ENCODE measurements at regions not wholly inside any gene's neighbourhood (a gene's known extent, or its start where the extent isn't known, plus 50 kb on each side); places are given as distances from the start of the nearest gene placed in this dataset.
A peak's percentile ranks its signal among the peaks of the same experiment; 100 is the strongest.

- Histone ChIP-seq H3K9me3 (replicated peaks; ENCODE audit: low read length) (no peaks in the 10 kb centered on the region), H3K4me3 (ENCODE audit: low read length) (no peak overlapping the region), H3K4me2 (ENCODE audit: low read length) (peak overlapping the region; percentile 16), H3K27me3 (ENCODE audit: control insufficient read depth, insufficient read depth, low read length) (no peaks in the 10 kb centered on the region), H3K4me1 (ENCODE audit: control insufficient read depth, insufficient read depth, low read length) (peaks cover 5% of the 10 kb centered on the region), H3K9ac (ENCODE audit: low read depth, low read length) (no peak overlapping the region), H3K36me3 (ENCODE audit: insufficient read depth, low read length) (no peaks in the 10 kb centered on the region)
Observed at GRCh38 chr5:117463881-117464570, 889.4 kb upstream of the SEMA6A start.

- Histone ChIP-seq H3K4me1 (ENCODE audit: control insufficient read depth, insufficient read depth, low read length) (peaks cover 5% of the 10 kb centered on the region), H3K4me2 (ENCODE audit: low read length) (no peak overlapping the region), H3K9me3 (replicated peaks; ENCODE audit: low read length) (no peaks in the 10 kb centered on the region), H3K36me3 (ENCODE audit: insufficient read depth, low read length) (no peaks in the 10 kb centered on the region), H3K4me3 (ENCODE audit: low read length) (no peak overlapping the region), H3K27me3 (ENCODE audit: control insufficient read depth, insufficient read depth, low read length) (no peaks in the 10 kb centered on the region), H3K9ac (ENCODE audit: low read depth, low read length) (no peak overlapping the region)
Observed at GRCh38 chr5:117461966-117462365, 887.3 kb upstream of the SEMA6A start.

DNA sequence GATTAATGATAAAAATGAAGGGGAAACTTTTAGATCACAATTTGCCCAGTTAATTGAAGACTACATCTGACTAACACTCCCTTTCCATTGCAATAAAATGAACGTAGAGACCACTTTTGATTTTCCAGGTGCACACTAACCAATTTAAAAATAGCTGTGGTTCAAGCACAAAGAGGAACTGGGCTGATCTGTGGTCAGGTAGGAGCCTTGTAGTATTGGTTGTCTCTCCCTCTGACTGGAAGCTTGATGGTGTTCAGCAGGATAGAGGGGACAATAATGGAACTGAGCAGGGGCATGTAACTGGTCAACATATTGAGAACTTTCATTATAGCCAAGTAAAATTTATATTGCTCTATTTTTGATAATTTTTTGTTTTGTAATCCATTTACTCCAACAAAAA is 886.8 kb upstream of the SEMA6A start:
- Histone ChIP-seq H3K9me3 (replicated peaks; ENCODE audit: low read length) (no peaks in the 10 kb centered on the region), H3K4me1 (ENCODE audit: control insufficient read depth, insufficient read depth, low read length) (peaks cover 5% of the 10 kb centered on the region), H3K27me3 (ENCODE audit: control insufficient read depth, insufficient read depth, low read length) (no peaks in the 10 kb centered on the region), H3K9ac (ENCODE audit: low read depth, low read length) (no peak overlapping the region), H3K36me3 (ENCODE audit: insufficient read depth, low read length) (no peaks in the 10 kb centered on the region), H3K4me2 (ENCODE audit: low read length) (no peak overlapping the region), H3K4me3 (ENCODE audit: low read length) (no peak overlapping the region)

DNA sequence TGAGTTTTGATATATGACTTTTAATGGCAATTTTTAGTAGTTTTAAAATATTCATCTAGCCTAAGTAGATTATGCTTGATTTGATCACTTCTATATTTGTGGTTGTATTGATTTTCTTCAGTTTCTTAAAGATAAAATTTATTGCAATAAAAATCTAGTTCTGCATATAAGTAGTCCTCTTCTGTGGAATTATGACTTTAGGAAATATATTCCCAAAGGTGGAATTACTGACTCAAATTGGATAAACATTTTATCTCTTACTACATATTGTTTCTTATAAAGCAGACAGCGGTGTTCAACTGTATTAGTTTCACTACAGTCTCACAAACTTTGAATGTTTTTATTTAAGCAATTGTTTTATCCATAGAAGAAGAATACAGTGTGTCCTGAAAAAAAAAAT is 883.0 kb upstream of the SEMA6A start:
- no peaks in the 10 kb centered on the region for H3K9me3 ChIP-seq (replicated peaks; ENCODE audit: low read length)
- no peak overlapping the region for H3K9ac ChIP-seq (ENCODE audit: low read depth, low read length)
- H3K4me2 ChIP-seq (ENCODE audit: low read length): no peak overlapping the region
- H3K36me3 ChIP-seq (ENCODE audit: insufficient read depth, low read length): no peaks in the 10 kb centered on the region
- no peaks in the 10 kb centered on the region for H3K27me3 ChIP-seq (ENCODE audit: control insufficient read depth, insufficient read depth, low read length)
- no peaks in the 10 kb centered on the region for H3K4me1 ChIP-seq (ENCODE audit: control insufficient read depth, insufficient read depth, low read length)
- no peak overlapping the region for H3K4me3 ChIP-seq (ENCODE audit: low read length)

DNA sequence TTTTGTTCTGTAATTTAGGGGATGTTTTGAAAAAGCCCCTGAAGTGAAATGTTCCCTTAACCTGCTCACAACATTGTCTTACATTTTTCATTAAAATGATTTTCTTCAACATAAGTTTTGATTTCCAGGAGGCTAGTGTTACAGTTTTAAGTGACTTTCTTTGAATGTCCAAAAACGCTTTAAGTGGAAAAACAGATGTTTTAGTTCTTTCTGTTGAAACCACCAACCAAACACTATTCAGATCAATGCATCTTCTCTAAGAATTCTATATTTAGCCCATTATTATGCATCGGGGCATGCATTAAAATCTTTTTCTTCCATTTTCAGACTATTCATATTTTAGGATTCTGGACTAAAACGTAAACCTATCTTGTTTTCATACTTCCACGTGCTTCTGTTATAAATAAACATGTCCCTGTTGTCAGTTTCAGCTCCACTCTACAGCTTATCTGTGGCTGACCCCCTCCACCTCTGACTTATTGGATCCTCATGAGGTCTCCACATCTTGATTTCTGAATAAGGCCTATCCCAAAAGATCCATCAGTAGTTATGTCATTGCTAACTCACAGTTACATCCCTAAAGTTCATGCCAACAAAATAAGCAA is 882.3 kb upstream of the SEMA6A start:
- Histone ChIP-seq H3K4me1 (ENCODE audit: control insufficient read depth, insufficient read depth, low read length) (no peaks in the 10 kb centered on the region), H3K27me3 (ENCODE audit: control insufficient read depth, insufficient read depth, low read length) (no peaks in the 10 kb centered on the region), H3K4me3 (ENCODE audit: low read length) (no peak overlapping the region), H3K9me3 (replicated peaks; ENCODE audit: low read length) (no peaks in the 10 kb centered on the region), H3K9ac (ENCODE audit: low read depth, low read length) (no peak overlapping the region), H3K4me2 (ENCODE audit: low read length) (no peak overlapping the region), H3K36me3 (ENCODE audit: insufficient read depth, low read length) (no peaks in the 10 kb centered on the region)

DNA sequence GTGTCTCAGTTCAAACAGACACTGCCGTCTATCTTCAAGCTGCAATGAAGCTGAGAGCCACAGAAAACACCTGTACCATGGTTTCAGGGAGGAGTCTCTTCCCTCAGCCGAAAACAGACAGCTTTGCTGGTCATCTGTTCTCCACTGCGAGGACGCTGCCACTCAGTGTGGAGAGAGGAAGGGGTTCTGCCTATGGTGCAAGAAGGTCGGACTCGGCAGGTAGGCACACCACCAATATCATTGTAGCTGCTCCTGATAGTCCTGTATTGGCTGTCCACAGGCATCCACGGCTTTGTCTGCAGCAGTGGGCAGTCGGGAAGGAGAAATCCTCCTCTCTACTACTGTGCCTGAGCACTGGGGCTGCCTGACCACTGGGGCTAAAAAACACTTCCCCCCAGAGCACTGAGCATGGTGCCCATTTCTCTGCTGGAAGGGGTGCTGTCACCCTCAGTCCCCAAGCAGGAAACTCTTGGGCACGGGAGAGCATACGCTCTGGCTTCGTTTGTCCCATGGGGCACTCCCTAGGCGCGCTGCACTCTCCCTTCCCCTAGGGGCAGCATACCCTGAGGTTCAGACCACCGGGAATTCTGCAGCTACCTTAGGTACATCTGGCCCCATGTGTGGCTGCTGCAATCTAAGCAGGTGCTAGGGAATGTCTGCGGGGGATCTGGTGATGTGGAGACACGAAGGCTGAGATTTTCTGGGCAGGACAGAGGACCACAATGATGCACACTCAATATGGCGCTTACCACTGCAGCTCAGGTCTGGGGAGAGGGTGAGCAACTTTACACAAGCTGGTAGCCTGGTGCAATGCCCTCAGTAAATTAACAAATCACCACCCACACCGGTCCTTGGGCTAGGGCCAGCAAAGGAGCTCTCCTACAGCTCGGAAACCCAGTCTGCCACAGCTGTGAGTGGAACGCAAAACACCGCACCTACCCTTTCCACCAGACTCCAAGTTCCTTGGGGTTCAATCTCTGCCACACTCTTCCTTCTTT is 880.9 kb upstream of the SEMA6A start:
- Histone ChIP-seq H3K36me3 (ENCODE audit: insufficient read depth, low read length) (no peaks in the 10 kb centered on the region), H3K4me2 (ENCODE audit: low read length) (no peak overlapping the region), H3K27me3 (ENCODE audit: control insufficient read depth, insufficient read depth, low read length) (no peaks in the 10 kb centered on the region), H3K4me1 (ENCODE audit: control insufficient read depth, insufficient read depth, low read length) (no peaks in the 10 kb centered on the region), H3K9me3 (replicated peaks; ENCODE audit: low read length) (no peaks in the 10 kb centered on the region), H3K9ac (ENCODE audit: low read depth, low read length) (no peak overlapping the region), H3K4me3 (ENCODE audit: low read length) (no peak overlapping the region)

- no peaks in the 10 kb centered on the region for H3K27me3 ChIP-seq (ENCODE audit: control insufficient read depth, insufficient read depth, low read length)
- no peak overlapping the region for H3K9ac ChIP-seq (ENCODE audit: low read depth, low read length)
- H3K36me3 ChIP-seq (ENCODE audit: insufficient read depth, low read length): no peaks in the 10 kb centered on the region
- no peaks in the 10 kb centered on the region for H3K9me3 ChIP-seq (replicated peaks; ENCODE audit: low read length)
- no peak overlapping the region for H3K4me2 ChIP-seq (ENCODE audit: low read length)
- no peaks in the 10 kb centered on the region for H3K4me1 ChIP-seq (ENCODE audit: control insufficient read depth, insufficient read depth, low read length)
- H3K4me3 ChIP-seq (ENCODE audit: low read length): no peak overlapping the region
Observed at GRCh38 chr5:117454716-117455212, 880.1 kb upstream of the SEMA6A start.

DNA sequence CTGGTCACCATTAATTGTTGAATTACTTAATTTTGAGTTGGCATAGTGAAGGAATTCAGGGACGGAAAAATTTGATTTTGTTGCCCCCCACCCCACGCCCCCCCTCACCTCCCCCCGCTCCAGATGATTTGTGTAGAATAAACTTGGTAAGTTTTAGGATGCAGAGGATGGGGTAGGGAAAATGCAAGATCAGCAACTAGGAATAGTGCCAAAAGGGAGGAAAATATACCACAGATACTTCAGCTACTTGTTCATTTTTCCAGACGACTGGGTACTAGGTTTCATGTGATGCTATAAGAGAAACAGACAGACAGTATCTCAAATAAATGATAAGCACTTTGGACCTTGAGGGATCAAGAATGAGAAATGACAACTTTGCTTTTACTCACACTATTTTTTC is 862.2 kb upstream of the SEMA6A start:
- no peak overlapping the region for H3K4me2 ChIP-seq (ENCODE audit: low read length)
- H3K9ac ChIP-seq (ENCODE audit: low read depth, low read length): no peak overlapping the region
- H3K27me3 ChIP-seq (ENCODE audit: control insufficient read depth, insufficient read depth, low read length): no peaks in the 10 kb centered on the region
- H3K4me3 ChIP-seq (ENCODE audit: low read length): no peak overlapping the region
- no peaks in the 10 kb centered on the region for H3K36me3 ChIP-seq (ENCODE audit: insufficient read depth, low read length)
- no peaks in the 10 kb centered on the region for H3K9me3 ChIP-seq (replicated peaks; ENCODE audit: low read length)
- H3K4me1 ChIP-seq (ENCODE audit: control insufficient read depth, insufficient read depth, low read length): no peaks in the 10 kb centered on the region

DNA sequence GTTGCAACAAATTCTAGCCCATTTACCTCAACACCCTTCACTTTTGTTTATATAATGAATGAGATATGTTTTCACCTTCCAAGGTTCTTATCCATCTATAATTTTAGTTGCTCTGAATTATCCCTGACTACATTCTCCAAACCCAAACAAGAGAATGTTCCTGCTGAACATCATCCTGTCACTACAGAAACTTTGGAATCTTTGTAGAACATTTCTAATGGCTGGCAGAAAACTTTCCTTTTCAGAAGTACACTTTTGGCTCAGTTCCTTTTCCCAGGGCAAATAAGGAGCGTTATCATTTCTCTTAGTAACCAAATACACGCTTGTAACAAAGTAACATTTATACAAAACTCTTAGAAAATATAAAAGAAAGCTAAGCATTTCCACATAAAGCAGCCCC is 860.6 kb upstream of the SEMA6A start:
- Histone ChIP-seq H3K9me3 (replicated peaks; ENCODE audit: low read length) (no peaks in the 10 kb centered on the region), H3K36me3 (ENCODE audit: insufficient read depth, low read length) (no peaks in the 10 kb centered on the region), H3K4me3 (ENCODE audit: low read length) (no peak overlapping the region), H3K27me3 (ENCODE audit: control insufficient read depth, insufficient read depth, low read length) (no peaks in the 10 kb centered on the region), H3K4me1 (ENCODE audit: control insufficient read depth, insufficient read depth, low read length) (no peaks in the 10 kb centered on the region), H3K9ac (ENCODE audit: low read depth, low read length) (no peak overlapping the region), H3K4me2 (ENCODE audit: low read length) (no peak overlapping the region)

GRCh38 chr5:117434254-117434653 is 859.6 kb upstream of the SEMA6A start:
- Histone ChIP-seq H3K9ac (ENCODE audit: low read depth, low read length) (no peak overlapping the region), H3K4me2 (ENCODE audit: low read length) (no peak overlapping the region), H3K4me1 (ENCODE audit: control insufficient read depth, insufficient read depth, low read length) (no peaks in the 10 kb centered on the region), H3K4me3 (ENCODE audit: low read length) (no peak overlapping the region), H3K36me3 (ENCODE audit: insufficient read depth, low read length) (no peaks in the 10 kb centered on the region), H3K27me3 (ENCODE audit: control insufficient read depth, insufficient read depth, low read length) (no peaks in the 10 kb centered on the region), H3K9me3 (replicated peaks; ENCODE audit: low read length) (no peaks in the 10 kb centered on the region)

DNA sequence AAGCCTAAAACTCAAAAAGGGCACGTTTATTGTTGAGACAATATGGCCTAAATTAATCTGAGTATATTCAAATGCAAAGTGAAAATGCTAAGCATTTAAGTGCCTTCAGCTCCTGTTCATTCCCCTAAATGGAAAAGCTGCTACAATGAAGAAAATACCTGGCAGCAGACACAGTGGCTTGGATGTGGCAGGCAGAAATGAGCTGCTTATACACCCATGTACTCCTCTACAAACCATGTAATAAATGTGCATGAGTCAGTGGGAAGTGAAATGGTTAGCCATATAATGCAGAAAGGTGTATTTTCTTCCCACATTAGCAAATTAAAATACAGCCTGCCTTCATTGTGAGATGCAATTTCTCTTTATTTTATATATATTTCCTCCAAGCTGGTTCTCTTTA is 859.2 kb upstream of the SEMA6A start:
- Histone ChIP-seq H3K4me3 (ENCODE audit: low read length) (no peak overlapping the region), H3K4me2 (ENCODE audit: low read length) (no peak overlapping the region), H3K36me3 (ENCODE audit: insufficient read depth, low read length) (no peaks in the 10 kb centered on the region), H3K4me1 (ENCODE audit: control insufficient read depth, insufficient read depth, low read length) (no peaks in the 10 kb centered on the region), H3K27me3 (ENCODE audit: control insufficient read depth, insufficient read depth, low read length) (no peaks in the 10 kb centered on the region), H3K9ac (ENCODE audit: low read depth, low read length) (no peak overlapping the region), H3K9me3 (replicated peaks; ENCODE audit: low read length) (no peaks in the 10 kb centered on the region)

Measured in skeletal muscle satellite cell (primary cell).